T-helper 22 cell (primary cell): ENCODE measurements at regions not wholly inside any gene's neighbourhood (a gene's known extent, or its start where the extent isn't known, plus 50 kb on each side); places are given as distances from the start of the nearest gene placed in this dataset.
"Not testable (repeated sequence)": the region's sequence is repeated elsewhere in the genome, so short reads cannot be mapped to it uniquely, and the experiment has no call there.

ENCODE experiments used
- DNase-seq: peaks from one replicate; pipeline ENCODE4 v3.0.0-alpha.2; 2020; ENCODE audit warnings: low read depth

- DNase-seq: no peak
Observed at GRCh38 chr12:96085475-96085874, 50.1 kb upstream of the LTA4H start.

DNA sequence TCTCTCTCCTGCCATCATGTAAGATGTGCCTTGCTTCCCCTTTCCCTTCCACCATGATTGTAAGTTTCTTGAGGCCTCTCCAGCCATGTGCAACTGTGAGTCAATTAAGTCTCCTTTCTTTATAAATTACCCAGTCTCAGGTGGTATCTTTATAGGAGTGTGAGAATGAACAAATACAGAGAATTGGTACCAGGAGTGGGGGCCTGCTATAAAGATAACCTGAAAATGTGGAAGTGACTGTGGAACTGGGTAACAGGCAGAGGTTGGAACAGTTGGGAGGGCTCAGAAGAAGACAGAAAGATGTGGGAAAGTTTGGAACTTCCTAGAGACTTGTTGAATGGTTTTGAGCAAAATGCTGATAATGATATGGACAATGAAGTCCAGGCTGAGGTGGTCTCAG is 50.8 kb upstream of the LTA4H start:
- not testable (repeated sequence) for DNase-seq

- no peak for DNase-seq
Observed at GRCh38 chr12:96091833-96092232, 56.4 kb upstream of the LTA4H start.

GRCh38 chr12:96093543-96094196 is 58.3 kb upstream of the LTA4H start:
- DNase-seq: no peak

DNA sequence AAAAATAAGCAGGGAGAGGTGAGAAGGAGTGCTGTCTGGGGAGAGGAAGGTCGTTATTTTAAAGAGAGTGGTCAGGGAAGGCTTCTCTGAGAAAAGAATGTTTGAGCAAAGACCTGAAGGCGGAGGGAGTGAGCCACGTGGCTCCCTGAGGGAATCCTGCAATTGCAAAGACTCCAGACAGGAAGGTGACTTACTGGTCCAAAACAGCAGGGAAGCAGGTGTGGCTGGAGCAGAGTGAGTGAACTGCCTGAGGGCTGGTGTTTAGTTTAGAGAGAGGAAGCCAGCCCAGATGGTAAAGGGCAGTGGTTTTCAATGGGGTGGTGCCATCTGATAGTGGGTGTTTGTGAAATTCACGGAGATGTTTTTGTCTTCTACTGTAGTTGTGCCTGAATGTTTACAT is 58.8 kb upstream of the LTA4H start:
- DNase-seq: no peak

DNA sequence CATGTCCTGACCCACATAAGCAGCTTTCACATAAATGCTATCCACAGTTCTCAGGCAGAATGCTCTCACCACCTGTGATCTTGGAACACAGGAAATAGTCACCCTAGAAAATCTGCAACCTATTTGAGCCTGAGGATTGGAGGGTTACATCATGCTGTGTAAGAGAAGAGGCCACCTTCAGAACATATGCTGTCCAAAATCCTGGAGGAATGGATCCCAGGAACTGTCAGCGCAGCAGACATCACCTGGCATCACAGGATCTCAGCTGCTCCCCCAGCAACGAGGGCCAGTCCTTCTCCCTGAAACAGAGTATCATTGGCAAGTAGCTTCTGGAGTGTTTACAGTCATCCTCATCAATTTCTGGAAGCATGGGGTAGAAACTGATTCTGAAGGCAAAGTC is 63.2 kb upstream of the LTA4H start:
- no peak for DNase-seq

- no peak for DNase-seq
Observed at GRCh38 chr12:96099421-96099820, 64.0 kb upstream of the LTA4H start.

DNA sequence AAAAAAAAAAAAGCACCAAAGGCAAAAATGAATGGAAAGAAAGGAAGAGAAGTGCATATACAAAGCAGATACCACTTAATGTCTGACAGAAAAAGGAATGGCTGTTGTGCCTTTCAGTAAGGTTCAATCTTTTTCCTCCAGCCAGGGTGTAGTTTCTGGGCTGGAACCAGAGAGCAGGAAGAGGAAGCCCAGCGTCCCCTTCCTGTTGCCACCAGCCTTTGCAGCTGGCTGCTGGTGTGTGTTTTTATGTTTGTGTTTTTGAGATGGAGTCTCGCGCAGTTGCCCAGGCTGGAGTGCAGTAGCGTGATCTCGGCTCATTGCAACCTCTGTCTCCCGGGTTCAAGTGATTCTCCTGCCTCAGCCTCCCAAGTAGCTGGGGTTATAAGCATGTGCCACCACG is 64.6 kb upstream of the LTA4H start:
- no peak for DNase-seq

DNA sequence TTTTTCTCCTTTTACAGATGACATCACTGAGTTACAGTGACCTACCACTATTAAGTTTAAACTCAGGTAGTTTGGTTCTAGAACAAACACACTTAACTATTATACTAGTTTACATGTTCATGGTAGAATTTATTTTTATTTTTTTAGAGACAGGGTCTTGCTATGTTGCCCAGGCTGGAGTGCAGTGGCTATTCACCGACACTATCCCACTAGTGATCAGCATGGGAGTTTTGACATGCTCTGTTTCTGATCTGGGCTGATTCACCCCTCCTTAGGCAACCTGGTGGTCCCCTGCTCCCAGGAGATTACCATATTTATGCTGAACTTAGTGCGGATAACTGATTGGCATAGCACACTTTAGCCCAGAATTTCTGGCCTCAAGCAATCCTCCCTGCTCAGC is 66.4 kb upstream of the LTA4H start:
- DNase-seq: no peak

DNA sequence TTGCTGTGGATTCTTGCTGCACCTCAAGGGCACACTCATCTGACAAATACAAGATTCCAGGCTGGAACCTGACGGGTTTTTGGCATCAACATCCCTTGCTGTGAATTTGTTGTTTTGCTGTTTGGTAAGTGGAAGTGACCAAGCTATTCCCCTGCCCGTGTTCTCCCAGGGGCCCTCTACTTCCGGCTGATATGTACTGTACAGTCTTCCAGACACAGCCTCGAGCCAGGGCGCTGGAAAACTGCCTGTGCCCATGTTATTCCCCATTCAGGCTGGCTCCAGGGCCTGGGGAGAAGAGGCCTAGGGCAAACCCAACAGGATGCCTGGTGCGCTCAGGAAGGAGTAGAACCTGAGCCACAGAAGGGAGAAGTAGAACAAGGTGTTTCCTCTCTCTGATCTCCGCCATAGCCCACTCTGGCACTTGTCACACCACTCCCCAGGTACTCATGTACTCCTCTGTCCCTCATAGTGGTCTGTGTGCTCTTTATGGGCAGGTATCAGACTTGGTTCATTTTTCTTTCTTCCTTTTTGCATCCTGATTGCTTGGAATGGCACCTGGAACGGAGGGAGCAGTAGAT is 67.8 kb upstream of the LTA4H start:
- no peak for DNase-seq

DNA sequence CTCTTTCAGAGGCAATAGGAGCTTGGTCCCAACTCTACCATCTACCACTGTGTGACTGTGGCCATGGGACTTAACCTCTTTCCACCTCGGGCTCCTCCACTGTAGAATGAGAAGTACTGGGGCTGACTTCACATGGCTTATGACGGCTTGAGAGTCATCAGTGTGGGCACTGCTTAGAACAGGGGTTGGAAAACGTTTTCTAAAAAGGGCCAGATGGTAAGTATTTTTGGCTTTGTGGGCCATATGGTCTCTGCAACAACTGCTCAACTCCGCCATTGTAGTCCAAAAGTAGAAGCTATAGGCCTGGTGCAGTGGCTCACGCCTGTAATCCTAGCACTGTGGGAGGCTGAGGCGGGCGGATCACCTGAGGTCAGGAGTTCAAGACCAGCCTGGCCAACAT is 69.2 kb upstream of the LTA4H start:
- no peak for DNase-seq

- no peak for DNase-seq
Observed at GRCh38 chr12:96106137-96106536, 70.8 kb upstream of the LTA4H start.

DNA sequence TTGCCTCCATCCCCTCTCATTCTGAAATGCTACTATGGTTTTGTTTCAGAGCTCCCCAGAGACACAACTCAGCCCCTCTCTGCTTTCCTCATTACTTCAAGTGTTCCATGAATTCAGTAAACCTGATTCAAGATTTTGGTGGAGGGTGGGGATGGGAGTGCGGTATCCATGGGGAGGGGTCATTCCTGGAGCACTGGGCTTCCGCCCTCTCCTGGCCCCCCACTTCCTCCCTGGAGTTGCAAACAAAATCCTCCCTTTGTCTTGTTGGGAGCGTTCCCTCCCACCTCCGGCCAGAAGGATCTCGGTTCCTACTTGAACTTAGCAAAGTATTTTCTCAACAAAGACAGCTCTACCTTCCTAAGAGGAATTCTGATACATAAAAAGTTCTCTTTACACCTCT is 71.8 kb upstream of the LTA4H start:
- DNase-seq: no peak

- DNase-seq: no peak
Observed at GRCh38 chr12:96108321-96108720, 72.9 kb upstream of the LTA4H start.

DNA sequence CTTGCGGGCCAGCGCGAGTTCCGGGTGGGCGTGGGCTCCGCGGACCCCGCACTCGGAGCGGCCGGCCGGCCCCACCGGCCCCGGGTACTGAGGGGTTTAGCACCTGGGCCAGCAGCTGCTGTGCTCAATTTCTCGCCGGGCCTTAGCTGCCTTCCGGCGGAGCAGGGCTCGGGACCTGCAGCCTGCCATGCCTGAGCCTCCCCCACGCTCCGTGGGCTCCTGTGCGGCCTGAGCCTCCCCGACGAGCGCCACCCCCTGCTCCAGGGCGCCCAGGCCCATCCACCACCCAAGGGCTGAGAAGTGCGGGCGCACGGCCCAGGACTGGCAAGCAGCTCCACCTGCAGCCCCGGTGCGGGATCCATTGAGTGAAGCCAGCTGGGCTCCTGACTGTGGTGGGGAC is 73.6 kb upstream of the LTA4H start:
- not testable (repeated sequence) for DNase-seq

- DNase-seq: no peak
Observed at GRCh38 chr12:96112733-96113132, 77.3 kb upstream of the LTA4H start.

DNA sequence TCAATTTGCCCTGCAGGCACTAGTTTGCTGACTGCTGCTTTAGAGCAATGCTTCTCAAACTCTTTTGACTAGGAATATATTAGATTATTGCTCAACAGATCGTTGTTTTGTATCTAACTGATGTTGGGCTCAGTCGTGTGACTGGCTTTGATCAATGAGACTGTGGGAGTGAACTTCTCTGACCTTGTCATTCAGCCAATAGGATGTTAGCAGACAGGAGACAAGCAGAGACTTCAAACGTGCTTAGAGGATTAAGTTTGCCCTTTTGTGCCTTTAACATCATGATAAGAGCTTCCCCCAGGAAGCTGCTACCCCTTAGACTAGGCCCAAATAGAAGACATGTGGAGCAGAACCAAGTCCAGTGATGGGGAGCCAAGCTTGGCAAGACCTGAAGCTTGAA is 76.7 kb upstream of the ELK3 start:
- no peak for DNase-seq

- DNase-seq: no peak
Observed at GRCh38 chr12:96120359-96121100, 73.6 kb upstream of the ELK3 start.

DNA sequence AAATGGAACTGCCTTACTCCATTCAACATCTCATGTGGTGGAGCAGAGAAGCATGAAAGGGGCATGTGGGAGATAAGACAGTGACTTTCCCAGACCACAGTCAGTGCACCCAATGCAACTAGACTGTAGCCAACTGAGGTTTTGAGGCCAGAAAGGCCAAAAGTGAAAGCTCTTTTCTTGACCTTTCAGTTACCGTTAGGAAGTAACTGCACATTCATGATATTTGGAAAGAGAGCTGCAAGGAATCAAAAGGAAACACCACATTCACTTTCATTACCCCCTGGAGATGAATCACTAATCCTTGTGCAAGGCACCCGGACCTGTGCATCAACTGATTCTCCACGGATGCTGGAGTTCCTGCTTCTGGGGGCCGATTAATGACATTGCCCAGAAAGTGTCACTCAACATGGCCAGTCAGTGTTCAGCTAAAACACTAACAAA is 72.9 kb upstream of the ELK3 start:
- DNase-seq: no peak

DNA sequence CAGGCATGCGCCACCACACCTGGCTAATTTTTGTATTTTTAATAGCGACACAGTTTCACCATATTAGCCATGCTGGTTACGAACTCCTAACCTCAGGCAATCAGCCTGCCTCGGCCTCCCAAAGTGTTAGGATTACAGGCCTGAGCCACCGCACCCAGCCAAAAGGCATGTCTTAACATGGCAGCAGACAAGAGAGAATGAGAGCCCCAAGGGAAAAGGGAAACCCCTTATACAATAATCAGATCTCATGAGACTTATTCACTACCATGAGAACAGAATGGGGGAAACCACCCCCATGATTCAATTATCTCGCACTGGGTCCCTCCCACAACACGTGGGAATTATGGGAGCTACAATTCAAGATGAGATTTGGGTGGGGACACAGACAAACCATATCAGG is 65.9 kb upstream of the ELK3 start:
- not testable (repeated sequence) for DNase-seq

DNA sequence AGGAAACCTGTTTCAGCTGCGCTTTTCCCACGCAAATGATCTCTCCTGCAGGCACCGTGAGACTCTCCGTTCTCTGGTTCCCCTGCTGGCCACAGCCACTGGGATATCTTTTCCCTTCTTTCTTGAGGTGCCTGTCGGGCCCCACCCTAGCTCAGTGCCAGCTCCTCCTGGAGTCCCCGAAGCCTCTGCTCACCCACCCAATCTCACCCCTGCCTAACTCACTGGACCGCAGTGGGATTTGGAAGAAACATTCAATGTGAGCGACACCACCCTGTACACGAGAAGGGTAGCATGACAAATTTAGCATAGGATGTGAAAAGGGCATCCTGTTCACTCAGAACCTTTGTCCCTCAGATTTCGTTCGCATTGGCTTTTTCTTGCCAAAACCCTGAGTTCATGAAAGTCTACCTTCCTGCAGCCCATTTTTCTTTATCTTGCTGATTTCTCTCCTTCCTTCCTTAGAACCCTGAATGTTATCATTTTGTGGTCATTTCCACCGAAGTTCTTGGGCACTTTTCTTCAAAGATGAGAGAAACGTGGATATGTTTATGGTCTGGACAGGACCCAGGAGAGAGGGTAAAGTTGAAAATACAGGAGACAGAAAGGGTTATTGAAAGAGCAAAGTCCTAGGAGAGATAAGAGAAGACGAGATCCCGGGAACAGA is 63.6 kb upstream of the ELK3 start:
- no peak for DNase-seq

DNA sequence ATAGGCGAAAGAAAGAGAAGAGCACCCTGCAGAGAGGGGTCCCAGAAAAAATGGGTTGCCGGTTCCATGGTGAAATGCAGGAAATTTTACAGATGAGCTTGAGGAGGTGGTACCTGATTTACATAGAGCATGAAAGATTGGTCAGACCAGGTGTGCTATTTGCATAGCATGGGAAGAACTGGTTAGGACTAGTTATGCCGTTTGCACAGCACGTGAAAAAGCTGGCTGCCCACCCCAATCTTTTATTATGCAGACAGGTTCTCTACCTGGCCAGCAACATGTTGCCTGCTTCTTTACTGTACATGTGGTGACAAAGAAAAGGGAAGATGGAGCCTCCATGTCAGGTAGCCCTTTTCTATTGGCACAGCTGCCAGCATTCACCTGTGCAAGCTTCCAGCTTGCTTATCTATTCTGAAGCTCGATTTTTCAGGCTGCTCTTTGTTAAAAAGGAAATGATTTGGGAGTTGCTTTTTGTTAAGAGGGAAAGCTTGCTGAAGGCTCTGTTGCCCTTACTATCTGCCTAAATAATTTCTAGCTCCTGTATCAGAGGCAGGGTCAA is 62.9 kb upstream of the ELK3 start:
- DNase-seq: no peak

- no peak for DNase-seq
Observed at GRCh38 chr12:96132819-96133218, 61.4 kb upstream of the ELK3 start.
